NCI-H510A treated with DMSO at 0.1 percent for 48 hours (cell line): ENCODE measurements at regions not wholly inside any gene's neighbourhood (a gene's known extent, or its start where the extent isn't known, plus 50 kb on each side); places are given as distances from the start of the nearest gene placed in this dataset.

Source experiments
- DNase-seq: peaks from one replicate; lab custom pipeline; 2025; lab: John Stamatoyannopoulos, UW

GRCh38 chr1:69433073-69433472, 134.6 kb upstream of the LRRC7 start:
- no peak for DNase-seq

- DNase-seq, result no peak
Measured at GRCh38 chr1:69436151-69436550, 131.6 kb upstream of the LRRC7 start.

- DNase-seq, result peak; percentile 66
Measured at GRCh38 chr1:69438056-69438795, 129.5 kb upstream of the LRRC7 start.

- DNase-seq, result no peak
Measured at GRCh38 chr1:69441496-69441895, 126.2 kb upstream of the LRRC7 start.

- DNase-seq, result no peak
Measured at GRCh38 chr1:69451196-69451595, 116.5 kb upstream of the LRRC7 start.

- no peak for DNase-seq
Measured at GRCh38 chr1:69455718-69456117, 112.0 kb upstream of the LRRC7 start.

- no peak for DNase-seq
Measured at GRCh38 chr1:69459244-69459643, 108.5 kb upstream of the LRRC7 start.

- DNase-seq, result no peak
Measured at GRCh38 chr1:69475021-69475420, 92.7 kb upstream of the LRRC7 start.

- DNase-seq, result no peak
Measured at GRCh38 chr1:69479734-69480133, 88.0 kb upstream of the LRRC7 start.

GRCh38 chr1:69483246-69483645, 84.5 kb upstream of the LRRC7 start:
- no peak for DNase-seq

GRCh38 chr1:69485616-69486015, 82.1 kb upstream of the LRRC7 start:
- DNase-seq, result no peak

GRCh38 chr1:69491416-69491815, 76.3 kb upstream of the LRRC7 start:
- no peak for DNase-seq

- no peak for DNase-seq
Measured at GRCh38 chr1:69492286-69492685, 75.4 kb upstream of the LRRC7 start.

- DNase-seq, result no peak
Measured at GRCh38 chr1:69494221-69494620, 73.5 kb upstream of the LRRC7 start.

GRCh38 chr1:69497441-69498221, 70.1 kb upstream of the LRRC7 start:
- DNase-seq, result no peak

GRCh38 chr1:69498711-69499110, 69.0 kb upstream of the LRRC7 start:
- no peak for DNase-seq

- DNase-seq, result no peak
Measured at GRCh38 chr1:69499203-69499803, 68.4 kb upstream of the LRRC7 start.

GRCh38 chr1:69502991-69503390, 64.7 kb upstream of the LRRC7 start:
- DNase-seq, result no peak

- DNase-seq, result no peak
Measured at GRCh38 chr1:69504730-69505252, 62.9 kb upstream of the LRRC7 start.

GRCh38 chr1:69506311-69506710, 61.4 kb upstream of the LRRC7 start:
- no peak for DNase-seq

GRCh38 chr1:69506721-69507120, 61.0 kb upstream of the LRRC7 start:
- no peak for DNase-seq

- no peak for DNase-seq
Measured at GRCh38 chr1:69510026-69510425, 57.7 kb upstream of the LRRC7 start.
